SK-N-MC (cell line): ENCODE measurements at regions not wholly inside any gene's neighbourhood (a gene's known extent, or its start where the extent isn't known, plus 50 kb on each side); places are given as distances from the start of the nearest gene placed in this dataset.

Source experiments
- DNase-seq: peaks from one replicate; pipeline ENCODE4 v3.0.0-alpha.2; 2011; ENCODE audit warnings: low read depth, low spot score
- H3K27ac ChIP-seq: fragments of 200-600 bp; sonication (generic); 2 replicates; pipeline ENCODE4 v1.5.1; 2016; ENCODE audit warnings: mixed run types
- H3K36me3 ChIP-seq: fragments of 200-600 bp; sonication (generic); 2 replicates; pipeline ENCODE4 v1.6.1; 2017; ENCODE audit warnings: antibody characterized with exemption, low read length, mixed read lengths; ENCODE audit not compliant: insufficient read depth
- H3K4me3 ChIP-seq: fragments of 200-600 bp; sonication (generic); 2 replicates; pipeline ENCODE4 v1.5.1; 2016
- H3K9ac ChIP-seq: fragments of 200-600 bp; sonication (generic); 2 replicates; pipeline ENCODE4 v1.8.0; 2017; ENCODE audit warnings: mixed run types, mixed read lengths; ENCODE audit not compliant: insufficient read length
- H3K9me3 ChIP-seq: fragments of 200-600 bp; sonication (generic); 2 replicates; pipeline ENCODE4 v1.6.1; 2017; ENCODE audit warnings: low read depth, mild to moderate bottlenecking, antibody characterized with exemption, low read length, moderate library complexity, mixed read lengths
- EZH2 ChIP-seq: fragments of 200-600 bp; sonication (generic); IDR thresholded peaks from one replicate; pipeline ENCODE4 v1.6.1; 2017; ENCODE audit warnings: antibody characterized with exemption
- FOXP2 ChIP-seq: optimal IDR thresholded peaks from 2 replicates; pipeline ENCODE3; 2011; ENCODE audit warnings: mild to moderate bottlenecking, moderate library complexity; ENCODE audit not compliant: insufficient read depth; ENCODE audit errors: extremely low read length, control extremely low read depth
- POLR2AphosphoS5 ChIP-seq: IDR thresholded peaks from 2 replicates; pipeline ENCODE4 v1.6.1; 2012; ENCODE audit warnings: mild to moderate bottlenecking, low read depth, low read length, borderline replicate concordance

DNA sequence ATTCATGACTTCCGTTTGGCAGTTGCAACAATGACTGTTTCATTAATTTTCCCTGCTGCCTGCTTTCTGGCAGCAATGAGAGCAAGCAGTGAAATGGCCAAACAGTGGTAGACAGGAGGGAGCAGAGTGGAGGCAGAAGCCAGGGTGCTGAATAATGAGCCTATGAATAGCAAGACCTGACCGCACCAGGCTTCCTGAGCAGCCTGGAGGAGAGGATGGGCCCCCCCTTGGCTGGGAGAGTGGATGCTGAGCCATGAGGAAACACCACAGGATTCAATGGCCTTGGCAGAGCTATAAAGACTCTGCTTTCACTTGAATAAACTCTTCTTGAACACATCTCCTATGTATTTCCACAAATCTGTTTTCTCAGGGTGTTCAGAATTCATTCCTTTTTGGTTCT, 68.1 kb upstream of the SNRPB2 start:
- no peak overlapping the region for H3K27ac ChIP-seq
- no peak for DNase-seq
- no peak overlapping the region for H3K4me3 ChIP-seq
- H3K9ac ChIP-seq, result no peak overlapping the region
- no peaks in the 10 kb centered on the region for H3K36me3 ChIP-seq
- no peak for TF ChIP-seq EZH2
- TF ChIP-seq POLR2AphosphoS5, result no peak
- TF ChIP-seq FOXP2, result no peak
- H3K9me3 ChIP-seq, result no peaks in the 10 kb centered on the region

DNA sequence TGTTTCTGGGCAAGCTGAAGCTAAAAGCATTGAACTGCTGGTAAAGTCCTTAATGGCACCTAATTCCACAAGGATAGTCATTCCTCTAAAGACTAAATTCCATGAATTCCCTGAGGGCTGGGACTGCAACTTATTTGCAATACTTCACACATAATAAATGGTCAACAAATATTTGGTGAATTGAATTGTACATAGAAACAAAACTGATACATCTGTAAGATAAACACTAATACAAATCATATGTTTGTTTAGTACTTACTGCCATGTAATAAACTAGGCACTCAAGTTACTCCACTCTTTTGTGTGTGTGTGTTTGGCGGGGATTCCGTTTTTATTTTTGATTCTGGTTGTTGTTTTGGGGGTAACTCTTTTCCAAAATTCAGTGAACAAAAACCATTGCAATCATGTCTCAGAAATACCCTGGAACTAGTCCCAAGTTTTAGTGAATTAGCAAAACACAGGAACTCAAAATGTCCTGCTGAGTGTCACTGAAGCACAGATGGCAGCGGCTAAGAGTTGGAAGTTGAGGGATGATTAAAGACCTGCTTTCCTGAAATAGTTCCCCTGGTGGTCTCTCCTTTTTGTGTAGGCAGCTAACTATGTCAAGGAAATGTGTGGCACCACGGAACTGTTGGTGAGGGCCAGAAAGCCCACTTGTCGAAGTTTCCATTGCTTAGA, 74.8 kb upstream of the SNRPB2 start:
- no peaks in the 10 kb centered on the region for H3K36me3 ChIP-seq
- no peak overlapping the region for H3K4me3 ChIP-seq
- no peak overlapping the region for H3K9ac ChIP-seq
- H3K9me3 ChIP-seq, result no peaks in the 10 kb centered on the region
- no peak for DNase-seq
- TF ChIP-seq FOXP2, result no peak
- TF ChIP-seq EZH2, result no peak
- no peak for TF ChIP-seq POLR2AphosphoS5
- H3K27ac ChIP-seq, result no peak overlapping the region

DNA sequence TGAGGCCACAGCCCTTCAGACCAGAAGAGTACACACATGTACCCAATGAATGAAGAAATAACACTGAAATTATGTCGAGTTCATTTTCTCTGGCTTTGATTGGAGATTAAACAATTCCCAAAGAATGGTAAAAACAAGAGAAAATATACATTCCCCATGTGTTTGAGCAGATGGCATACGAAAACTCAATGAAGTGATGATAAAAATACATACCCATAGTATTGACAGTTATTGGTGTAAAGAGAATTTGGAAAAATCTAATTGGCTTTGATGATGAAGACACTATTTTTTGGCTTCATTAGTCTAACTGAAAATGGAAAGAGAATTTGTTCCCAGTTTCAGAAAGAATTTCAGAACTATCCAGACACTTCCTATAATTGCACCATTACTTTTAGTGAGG, 76.6 kb upstream of the SNRPB2 start:
- H3K36me3 ChIP-seq, result no peaks in the 10 kb centered on the region
- H3K9me3 ChIP-seq, result no peaks in the 10 kb centered on the region
- no peak for TF ChIP-seq FOXP2
- no peak for TF ChIP-seq EZH2
- TF ChIP-seq POLR2AphosphoS5, result no peak
- DNase-seq, result no peak
- H3K9ac ChIP-seq, result no peak overlapping the region
- no peak overlapping the region for H3K27ac ChIP-seq
- no peak overlapping the region for H3K4me3 ChIP-seq

- no peak for DNase-seq
- Histone ChIP-seq H3K27ac (no peak overlapping the region), H3K36me3 (no peaks in the 10 kb centered on the region), H3K9me3 (no peaks in the 10 kb centered on the region; the same call in 1 of the 2 replicates), H3K4me3 (no peak overlapping the region), H3K9ac (no peak overlapping the region)
- TF ChIP-seq EZH2 (no peak), FOXP2 (no peak), POLR2AphosphoS5 (no peak)
Observed at GRCh38 chr20:16647875-16648597, 74.8 kb upstream of the KIF16B start.

DNA sequence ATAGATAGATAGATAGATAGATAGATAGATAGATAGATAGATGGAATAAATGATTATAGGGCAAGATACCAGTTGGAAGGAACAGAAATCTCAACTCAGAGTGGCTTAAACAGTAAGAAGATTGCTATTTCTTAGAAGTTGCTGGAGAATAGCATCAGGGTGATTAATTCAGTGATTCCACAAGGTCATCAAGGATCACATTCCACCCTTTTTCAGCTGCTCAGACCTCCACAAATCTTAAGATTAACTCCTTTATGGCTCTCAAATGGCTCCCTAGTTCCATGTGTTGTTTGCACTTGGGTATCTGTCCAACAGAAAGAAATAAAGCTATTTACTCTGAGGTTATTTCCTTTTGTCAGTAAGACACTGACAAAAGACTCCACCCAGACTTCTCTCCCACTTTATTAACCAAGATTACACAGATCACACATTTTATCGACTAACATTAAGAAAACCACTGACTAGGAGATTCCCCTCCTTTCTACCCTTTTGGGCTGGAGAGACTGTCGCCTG, 68.3 kb upstream of the KIF16B start:
- no peak for DNase-seq
- TF ChIP-seq FOXP2 (no peak), EZH2 (no peak), POLR2AphosphoS5 (no peak)
- H3K4me3 ChIP-seq, result no peak overlapping the region
- no peak overlapping the region for H3K27ac ChIP-seq
- H3K9me3 ChIP-seq, result no peaks in the 10 kb centered on the region; the same call in 1 of the 2 replicates
- no peak overlapping the region for H3K9ac ChIP-seq
- H3K36me3 ChIP-seq, result no peaks in the 10 kb centered on the region

DNA sequence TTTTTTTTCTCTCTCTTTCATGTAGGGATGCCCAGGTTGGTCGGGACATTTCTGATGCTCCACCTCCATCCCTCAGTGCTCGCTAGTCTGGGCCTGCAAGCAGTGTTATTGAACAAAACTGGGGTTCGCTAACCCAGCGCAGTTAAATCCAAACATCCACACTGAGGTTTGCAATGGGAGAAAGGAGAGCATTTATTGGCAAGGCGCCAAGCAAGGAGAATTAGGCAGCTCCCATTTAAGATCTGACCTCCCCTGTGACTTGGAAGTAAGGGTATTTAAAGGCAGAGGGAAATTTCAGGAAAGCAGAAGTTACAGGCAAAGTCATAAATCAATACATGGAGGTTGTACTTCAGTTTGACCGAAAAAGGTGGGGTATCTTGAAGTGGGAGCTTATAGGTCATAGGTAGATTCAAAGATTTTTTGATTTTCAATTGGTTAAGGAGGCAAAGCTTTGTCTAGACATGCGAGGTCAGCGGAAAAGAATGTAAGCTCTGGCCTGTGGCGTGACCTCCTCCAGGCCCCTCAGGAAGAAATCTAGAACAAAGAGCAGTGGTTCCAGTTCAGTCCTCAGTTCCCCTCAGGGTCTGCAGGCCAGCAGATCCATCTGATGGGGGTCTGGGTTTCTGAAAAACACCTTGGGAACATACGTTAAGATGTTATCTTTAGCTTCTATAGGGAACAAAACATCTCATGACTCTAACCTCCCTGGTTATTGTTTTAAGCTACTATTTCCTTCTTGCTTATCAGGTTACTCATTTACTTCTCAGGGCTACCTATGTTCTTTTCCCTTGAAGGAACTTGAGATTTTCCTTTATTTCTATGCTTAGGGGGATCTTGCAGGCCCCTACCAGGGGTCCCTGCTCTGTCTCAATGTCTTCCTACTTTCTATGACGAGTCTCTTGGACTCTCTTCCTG, 66.0 kb upstream of the KIF16B start:
- Histone ChIP-seq H3K9ac (no peak overlapping the region), H3K4me3 (no peak overlapping the region), H3K27ac (no peak overlapping the region), H3K9me3 (no peaks in the 10 kb centered on the region), H3K36me3 (no peaks in the 10 kb centered on the region)
- no peak for DNase-seq
- TF ChIP-seq FOXP2 (no peak), EZH2 (no peak), POLR2AphosphoS5 (no peak)

DNA sequence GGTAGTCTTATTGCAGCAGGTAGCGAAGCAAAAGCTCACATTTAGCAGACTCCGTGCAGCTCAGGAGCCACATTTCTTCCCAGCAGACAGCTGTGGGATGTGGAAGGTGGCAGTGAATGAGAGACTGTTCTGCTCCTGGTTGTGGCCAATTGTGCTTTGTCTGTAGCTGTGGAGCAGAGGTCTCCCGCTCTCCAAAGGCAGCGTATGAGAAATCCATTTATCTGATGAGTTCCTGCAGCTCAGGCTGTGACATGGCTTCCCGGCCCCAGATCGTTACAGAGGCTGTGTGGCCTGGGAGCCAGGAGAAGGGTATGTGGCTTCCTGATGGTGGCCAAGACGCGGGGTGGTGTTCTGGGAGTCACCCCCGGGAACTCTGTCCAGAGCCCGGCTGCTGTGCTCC, 64.5 kb upstream of the KIF16B start:
- DNase-seq, result no peak
- no peak overlapping the region for H3K27ac ChIP-seq
- no peaks in the 10 kb centered on the region for H3K36me3 ChIP-seq
- no peak overlapping the region for H3K9ac ChIP-seq
- no peak for TF ChIP-seq POLR2AphosphoS5
- TF ChIP-seq FOXP2, result no peak
- TF ChIP-seq EZH2, result no peak
- no peak overlapping the region for H3K4me3 ChIP-seq
- no peaks in the 10 kb centered on the region for H3K9me3 ChIP-seq

DNA sequence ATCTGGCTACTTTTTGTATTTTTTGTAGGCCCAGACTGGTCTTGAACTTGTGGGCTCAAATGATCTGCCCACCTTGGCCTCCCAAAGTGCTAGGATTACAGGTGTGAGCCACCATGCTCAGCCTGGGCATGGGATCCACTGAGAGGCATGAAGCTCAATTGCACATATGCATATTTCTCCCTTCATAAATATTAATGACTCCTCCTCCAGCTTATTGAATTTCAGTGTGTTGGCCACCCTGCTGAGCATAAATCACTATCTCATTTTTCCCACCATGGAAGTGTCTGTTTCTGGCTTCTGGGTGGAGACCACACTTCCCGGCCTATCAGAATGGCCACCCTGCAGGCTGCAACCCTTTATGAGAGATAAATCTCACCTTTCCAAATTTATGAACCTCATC, 53.6 kb upstream of the KIF16B start:
- no peak for TF ChIP-seq POLR2AphosphoS5
- TF ChIP-seq FOXP2, result no peak
- no peak for TF ChIP-seq EZH2
- H3K36me3 ChIP-seq, result no peaks in the 10 kb centered on the region

More for the DNA sequence above, 53.6 kb upstream of the KIF16B start:
- peak; percentile 22 for DNase-seq
- H3K4me3 ChIP-seq, result no peak overlapping the region
- H3K9ac ChIP-seq, result no peak overlapping the region
- peak overlapping the region; percentile 28; the same call in 1 of the 2 replicates for H3K27ac ChIP-seq
- no peaks in the 10 kb centered on the region for H3K9me3 ChIP-seq
